AG04450 (cell line): ENCODE measurements at regions not wholly inside any gene's neighbourhood (a gene's known extent, or its start where the extent isn't known, plus 50 kb on each side); places are given as distances from the start of the nearest gene placed in this dataset.
"Not testable (repeated sequence)": the region's sequence is repeated elsewhere in the genome, so short reads cannot be mapped to it uniquely, and the experiment has no call there.

Experiments
- CTCF ChIA-PET: fragments of 300-600, 350-600 bp; formaldehyde crosslinking; extraction: SDS; loops from one replicate; lab custom pipeline; 2022; ENCODE audit warnings: antibody characterized with exemption, inconsistent platforms; lab: Charles Lee
- POLR2A ChIA-PET: fragments of 350-600 bp; formaldehyde crosslinking; extraction: SDS; loops from one replicate; lab custom pipeline; 2021; ENCODE audit warnings: antibody characterized with exemption, inconsistent platforms; lab: Yijun Ruan, JAX
- DNase-seq: peaks from one replicate; pipeline ENCODE4 v3.0.0-alpha.2; 2011; ENCODE audit warnings: low read depth, low spot score
- H3K27ac ChIP-seq: one replicate; pipeline ENCODE4 v1.5.1; 2012; ENCODE audit warnings: low read depth, low read length, control low read depth
- H3K27me3 ChIP-seq: one replicate; pipeline ENCODE4 v1.6.0; 2012; ENCODE audit warnings: low read length; ENCODE audit not compliant: control insufficient read depth, insufficient read depth
- H3K4me3 ChIP-seq: 2 replicates; pipeline ENCODE4 v1.5.1; 2011; ENCODE audit warnings: mild to moderate bottlenecking, low read depth, low read length, control low read depth
- H3K9me3 ChIP-seq: 2 replicates; pipeline ENCODE4 v1.5.1; 2012; ENCODE audit warnings: low read length; ENCODE audit not compliant: control insufficient read depth, insufficient read depth
- TF ChIP-seq, protein P1 (sequence below): IDR thresholded peaks from 2 replicates; pipeline ENCODE4 v1.5.1; 2011; ENCODE audit warnings: low read depth, low read length, control low read depth, inconsistent platforms

DNA sequence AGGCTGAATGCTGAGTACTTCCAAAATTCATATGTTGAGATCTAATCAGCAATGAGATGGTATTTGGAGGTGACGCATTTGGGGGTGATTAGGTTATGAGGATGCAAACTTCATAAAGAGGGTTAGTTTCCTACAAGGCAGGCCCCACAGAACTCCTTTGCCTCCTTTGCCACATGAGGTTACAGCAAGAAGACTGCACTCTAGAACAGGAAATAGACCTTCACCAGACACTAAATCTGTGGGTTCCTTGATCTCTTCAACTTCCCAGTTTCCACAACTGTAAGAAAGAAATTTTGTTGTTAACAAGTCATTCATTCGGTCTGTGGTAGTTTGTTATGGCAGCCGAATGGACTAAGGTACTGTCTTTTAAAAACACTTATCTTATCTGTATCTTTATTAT lies 681.9 kb upstream of the HS3ST1 start:
- Histone ChIP-seq H3K9me3 (peaks cover 4% of the 10 kb centered on the region; the same call in 1 of the 2 replicates), H3K27ac (no peak overlapping the region), H3K27me3 (no peaks in the 10 kb centered on the region), H3K4me3 (no peak overlapping the region)
- CTCF ChIA-PET, result no interaction called here
- POLR2A ChIA-PET, result no interaction called here
- no peak for DNase-seq
- TF ChIP-seq, protein P1, sequence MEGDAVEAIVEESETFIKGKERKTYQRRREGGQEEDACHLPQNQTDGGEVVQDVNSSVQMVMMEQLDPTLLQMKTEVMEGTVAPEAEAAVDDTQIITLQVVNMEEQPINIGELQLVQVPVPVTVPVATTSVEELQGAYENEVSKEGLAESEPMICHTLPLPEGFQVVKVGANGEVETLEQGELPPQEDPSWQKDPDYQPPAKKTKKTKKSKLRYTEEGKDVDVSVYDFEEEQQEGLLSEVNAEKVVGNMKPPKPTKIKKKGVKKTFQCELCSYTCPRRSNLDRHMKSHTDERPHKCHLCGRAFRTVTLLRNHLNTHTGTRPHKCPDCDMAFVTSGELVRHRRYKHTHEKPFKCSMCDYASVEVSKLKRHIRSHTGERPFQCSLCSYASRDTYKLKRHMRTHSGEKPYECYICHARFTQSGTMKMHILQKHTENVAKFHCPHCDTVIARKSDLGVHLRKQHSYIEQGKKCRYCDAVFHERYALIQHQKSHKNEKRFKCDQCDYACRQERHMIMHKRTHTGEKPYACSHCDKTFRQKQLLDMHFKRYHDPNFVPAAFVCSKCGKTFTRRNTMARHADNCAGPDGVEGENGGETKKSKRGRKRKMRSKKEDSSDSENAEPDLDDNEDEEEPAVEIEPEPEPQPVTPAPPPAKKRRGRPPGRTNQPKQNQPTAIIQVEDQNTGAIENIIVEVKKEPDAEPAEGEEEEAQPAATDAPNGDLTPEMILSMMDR, result no peak

DNA sequence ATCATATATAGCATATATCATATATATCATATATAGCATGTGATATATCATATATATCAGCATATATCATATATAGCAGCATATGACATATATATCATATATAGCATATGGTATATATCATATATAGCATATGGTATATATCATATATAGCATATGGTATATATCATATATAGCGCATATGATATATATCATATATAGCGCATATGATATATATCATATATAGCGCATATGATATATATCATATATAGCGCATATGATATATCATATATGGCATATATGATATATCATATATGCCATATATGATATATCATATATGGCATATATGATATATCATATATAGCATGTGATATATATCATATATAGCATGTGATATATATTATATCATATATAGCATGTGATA lies 680.4 kb upstream of the HS3ST1 start:
- CTCF ChIA-PET, POLR2A ChIA-PET, DNase-seq, H3K9me3 ChIP-seq, H3K4me3 ChIP-seq, H3K27ac ChIP-seq, H3K27me3 ChIP-seq: not testable (repeated sequence)

DNA sequence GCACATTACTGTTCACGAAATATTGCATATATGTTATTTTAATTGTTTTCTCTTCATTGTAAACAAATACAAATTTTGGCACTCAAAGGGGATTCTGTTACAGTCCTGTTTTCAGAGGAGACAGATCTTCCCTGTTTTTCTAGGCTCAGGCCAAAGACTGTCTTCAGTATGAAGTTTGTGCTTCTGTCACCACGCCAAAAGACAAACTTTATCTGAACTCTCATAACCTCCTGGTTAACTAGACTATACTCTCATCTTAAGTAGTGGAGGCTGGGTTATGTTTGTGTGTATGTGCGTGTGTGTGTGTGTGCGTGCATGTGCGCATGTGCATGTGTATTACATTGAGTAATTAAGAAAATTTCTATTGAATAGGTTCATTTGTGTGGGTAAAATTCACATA lies 676.8 kb upstream of the HS3ST1 start:
- POLR2A ChIA-PET, result no interaction called here
- TF ChIP-seq, protein P1, result no peak
- no peak for DNase-seq
- CTCF ChIA-PET, result no interaction called here
- no peaks in the 10 kb centered on the region for H3K27me3 ChIP-seq
- H3K9me3 ChIP-seq, result peaks cover 5% of the 10 kb centered on the region; the same call in 1 of the 2 replicates
- no peak overlapping the region for H3K4me3 ChIP-seq
- H3K27ac ChIP-seq, result no peak overlapping the region

DNA sequence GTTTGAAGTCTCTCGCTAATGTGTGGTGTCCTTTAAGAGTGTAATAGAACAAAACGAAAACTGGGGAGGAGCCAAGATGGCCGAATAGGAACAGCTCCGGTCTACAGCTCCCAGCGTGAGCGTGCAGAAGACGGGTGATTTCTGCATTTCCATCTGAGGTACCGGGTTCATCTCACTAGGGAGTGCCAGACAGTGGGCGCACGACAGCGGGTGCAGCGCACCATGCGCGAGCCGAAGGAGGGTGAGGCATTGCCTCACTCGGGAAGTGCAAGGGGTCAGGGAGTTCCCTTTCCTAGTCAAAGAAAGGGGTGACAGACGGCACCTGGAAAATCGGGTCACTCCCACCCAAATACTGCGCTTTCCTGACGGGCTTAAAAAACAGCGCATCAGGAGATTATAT lies 661.2 kb upstream of the HS3ST1 start:
- CTCF ChIA-PET, POLR2A ChIA-PET, H3K27ac ChIP-seq, DNase-seq, H3K27me3 ChIP-seq, H3K9me3 ChIP-seq, H3K4me3 ChIP-seq: not testable (repeated sequence)

DNA sequence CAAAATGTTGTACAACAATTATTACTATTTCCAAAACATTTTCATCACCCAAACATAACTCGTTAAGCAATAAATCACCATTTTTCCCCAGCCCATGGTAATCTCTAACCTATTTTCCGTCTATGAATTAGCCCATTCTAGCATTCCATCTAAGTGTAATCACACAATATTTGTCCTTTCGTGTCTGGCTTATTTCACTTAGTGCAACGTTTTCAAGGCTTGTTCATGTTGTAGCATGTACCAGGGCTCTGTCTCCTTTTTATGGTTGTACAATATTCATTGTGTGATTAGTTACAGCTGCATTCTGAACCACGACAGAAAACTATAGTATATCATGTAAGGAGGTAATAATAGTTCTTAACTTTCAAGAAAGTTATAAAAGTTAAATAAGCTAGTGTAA lies 656.0 kb upstream of the HS3ST1 start:
- TF ChIP-seq, protein P1, result no peak

DNA sequence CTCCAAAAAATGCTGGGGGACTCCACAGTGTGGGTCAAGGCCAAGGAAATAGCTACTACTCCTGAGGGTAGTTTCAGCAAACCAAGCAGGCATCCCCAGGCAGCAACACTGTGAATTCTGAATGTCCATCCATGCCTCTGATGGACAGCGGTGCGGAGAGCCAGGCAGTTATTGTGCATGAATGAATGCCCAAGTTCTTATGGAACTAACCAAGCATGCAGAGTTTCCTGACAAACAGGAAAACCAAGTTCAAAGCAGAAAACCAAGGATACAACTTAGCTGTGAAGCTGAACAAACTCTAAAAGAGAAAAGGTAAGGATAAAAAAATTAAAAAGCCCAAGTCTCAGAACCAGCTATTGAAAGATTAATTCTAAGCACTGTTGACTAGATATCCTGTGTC lies 642.6 kb upstream of the HS3ST1 start:
- ChIA-PET POLR2A (no interaction called here), CTCF (no interaction called here)
- Histone ChIP-seq H3K4me3 (no peak overlapping the region), H3K27ac (no peak overlapping the region), H3K27me3 (no peaks in the 10 kb centered on the region), H3K9me3 (no peaks in the 10 kb centered on the region; the same call in 1 of the 2 replicates)
- DNase-seq, result no peak
- TF ChIP-seq, protein P1, result no peak

More for the DNA sequence above, 656.0 kb upstream of the HS3ST1 start:
- Histone ChIP-seq H3K27ac (no peak overlapping the region), H3K9me3 (peaks cover 2% of the 10 kb centered on the region; the same call in 1 of the 2 replicates), H3K4me3 (no peak overlapping the region), H3K27me3 (no peaks in the 10 kb centered on the region)
- ChIA-PET POLR2A (no interaction called here), CTCF (no interaction called here)
- DNase-seq, result no peak
